ENCODE measurements at regions not wholly inside any gene's neighbourhood (a gene's known extent, or its start where the extent isn't known, plus 50 kb on each side); places are given as distances from the start of the nearest gene placed in this dataset.

DNA sequence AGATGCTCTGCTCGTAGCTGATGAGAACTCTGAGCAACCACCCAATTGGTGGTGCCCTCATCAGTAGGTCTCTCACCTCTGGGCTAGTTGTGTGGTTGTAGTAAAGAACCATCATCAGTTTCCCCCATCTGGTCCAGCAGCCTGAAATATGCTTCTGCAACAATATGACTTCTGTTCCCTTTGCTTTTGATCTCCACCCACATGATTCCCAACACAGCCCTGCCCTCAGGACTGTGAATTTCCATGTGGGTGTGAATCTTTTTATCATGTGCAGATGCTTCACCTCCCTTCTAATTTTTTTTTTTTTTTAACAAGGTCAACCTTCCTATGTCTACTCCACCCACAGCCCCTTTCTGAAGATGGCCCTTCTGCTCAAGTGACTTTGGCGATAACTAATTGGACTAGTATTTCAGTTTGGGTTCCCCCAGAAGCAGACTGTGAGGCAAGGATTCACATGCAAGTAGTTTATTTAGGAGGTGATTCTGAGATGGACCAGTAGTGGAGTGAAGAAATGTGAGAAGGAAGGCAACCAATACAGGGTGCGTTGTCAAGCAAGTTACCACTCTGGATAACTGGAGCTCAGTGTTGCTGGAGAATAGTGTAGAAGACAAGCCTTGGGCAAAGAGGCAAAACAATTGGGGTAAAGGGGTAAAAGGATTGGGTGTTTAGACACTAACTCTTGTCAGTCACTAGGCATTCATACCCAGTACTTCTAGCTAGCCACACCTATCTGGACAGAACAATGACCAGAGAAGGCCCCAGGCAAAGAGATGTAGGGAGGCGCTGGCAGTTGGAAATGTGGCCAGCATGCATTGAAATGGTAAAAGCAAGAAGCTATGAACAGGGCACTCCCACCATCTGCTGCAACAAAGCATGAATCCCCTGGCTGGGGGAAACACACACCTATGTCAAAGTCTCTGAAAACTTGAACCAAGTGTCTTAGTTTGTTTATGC, 466.2 kb downstream of the BCOR start:
- Histone ChIP-seq H3K4me3 (ENCODE audit: insufficient read depth, low read length, poor library complexity, severe bottlenecking) (no peak overlapping the region), H3K9me2 (replicated peaks; ENCODE audit: insufficient read depth, low read length) (no peaks in the 10 kb centered on the region), H3K27me3 (ENCODE audit: low read length) (no peaks in the 10 kb centered on the region), H3K4me2 (ENCODE audit: low read depth, low read length, poor library complexity, severe bottlenecking) (no peak overlapping the region), H3F3A (ENCODE audit: insufficient read depth) (no peaks in the 10 kb centered on the region), H3K36me3 (ENCODE audit: low read length) (no peaks in the 10 kb centered on the region), H3K9ac (ENCODE audit: low read length) (no peak overlapping the region), H4K20me1 (ENCODE audit: low read depth, low read length) (no peaks in the 10 kb centered on the region), H3K27ac (ENCODE audit: low read depth, low read length) (no peak overlapping the region), H2AFZ (ENCODE audit: low read depth, low read length, severe bottlenecking) (no peak overlapping the region), H3K79me2 (ENCODE audit: insufficient read depth, low read length) (no peaks in the 10 kb centered on the region), H3K9me3 (ENCODE audit: insufficient read depth, low read length) (no peaks in the 10 kb centered on the region)
- TF ChIP-seq EZH2phosphoT487 (conservative IDR thresholded peaks at IDR 0.05; ENCODE audit: low read length) = no peak
- TF ChIP-seq, protein P1, sequence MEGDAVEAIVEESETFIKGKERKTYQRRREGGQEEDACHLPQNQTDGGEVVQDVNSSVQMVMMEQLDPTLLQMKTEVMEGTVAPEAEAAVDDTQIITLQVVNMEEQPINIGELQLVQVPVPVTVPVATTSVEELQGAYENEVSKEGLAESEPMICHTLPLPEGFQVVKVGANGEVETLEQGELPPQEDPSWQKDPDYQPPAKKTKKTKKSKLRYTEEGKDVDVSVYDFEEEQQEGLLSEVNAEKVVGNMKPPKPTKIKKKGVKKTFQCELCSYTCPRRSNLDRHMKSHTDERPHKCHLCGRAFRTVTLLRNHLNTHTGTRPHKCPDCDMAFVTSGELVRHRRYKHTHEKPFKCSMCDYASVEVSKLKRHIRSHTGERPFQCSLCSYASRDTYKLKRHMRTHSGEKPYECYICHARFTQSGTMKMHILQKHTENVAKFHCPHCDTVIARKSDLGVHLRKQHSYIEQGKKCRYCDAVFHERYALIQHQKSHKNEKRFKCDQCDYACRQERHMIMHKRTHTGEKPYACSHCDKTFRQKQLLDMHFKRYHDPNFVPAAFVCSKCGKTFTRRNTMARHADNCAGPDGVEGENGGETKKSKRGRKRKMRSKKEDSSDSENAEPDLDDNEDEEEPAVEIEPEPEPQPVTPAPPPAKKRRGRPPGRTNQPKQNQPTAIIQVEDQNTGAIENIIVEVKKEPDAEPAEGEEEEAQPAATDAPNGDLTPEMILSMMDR (IDR thresholded peaks at IDR 0.05; ENCODE audit: insufficient read depth, low read length, poor library complexity, severe bottlenecking) = no peak

DNA sequence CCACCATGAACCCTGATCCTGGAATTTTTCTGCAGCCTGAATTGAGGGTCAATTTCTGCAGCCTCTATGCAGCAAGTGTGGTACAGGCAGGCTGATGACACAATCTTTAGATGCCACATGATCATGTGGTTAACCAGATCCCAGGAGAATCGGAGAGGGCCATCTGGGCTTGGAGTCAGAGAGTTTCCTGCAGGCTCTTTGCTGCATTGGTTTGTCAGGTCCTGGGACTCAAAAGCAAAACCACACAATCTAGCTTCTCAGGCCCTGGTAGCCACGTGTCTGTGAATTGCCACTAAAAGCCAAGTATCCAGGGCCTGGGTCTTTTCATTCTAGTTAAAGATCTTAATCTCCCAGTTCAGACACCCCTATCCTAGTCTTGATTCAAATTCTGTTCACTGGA, 464.5 kb downstream of the BCOR start:
- TF ChIP-seq, protein P1 (IDR thresholded peaks at IDR 0.05; ENCODE audit: insufficient read depth, low read length, poor library complexity, severe bottlenecking) = no peak
- no peak for TF ChIP-seq EZH2phosphoT487 (conservative IDR thresholded peaks at IDR 0.05; ENCODE audit: low read length)
- Histone ChIP-seq H3K27ac (ENCODE audit: low read depth, low read length) (no peak overlapping the region), H3K4me2 (ENCODE audit: low read depth, low read length, poor library complexity, severe bottlenecking) (no peak overlapping the region), H4K20me1 (ENCODE audit: low read depth, low read length) (no peaks in the 10 kb centered on the region), H3K9ac (ENCODE audit: low read length) (no peak overlapping the region), H2AFZ (ENCODE audit: low read depth, low read length, severe bottlenecking) (no peak overlapping the region), H3K36me3 (ENCODE audit: low read length) (no peaks in the 10 kb centered on the region), H3K79me2 (ENCODE audit: insufficient read depth, low read length) (no peaks in the 10 kb centered on the region), H3K9me2 (replicated peaks; ENCODE audit: insufficient read depth, low read length) (no peaks in the 10 kb centered on the region), H3K4me3 (ENCODE audit: insufficient read depth, low read length, poor library complexity, severe bottlenecking) (no peak overlapping the region), H3K9me3 (ENCODE audit: insufficient read depth, low read length) (no peaks in the 10 kb centered on the region), H3F3A (ENCODE audit: insufficient read depth) (no peaks in the 10 kb centered on the region), H3K27me3 (ENCODE audit: low read length) (no peaks in the 10 kb centered on the region)

DNA sequence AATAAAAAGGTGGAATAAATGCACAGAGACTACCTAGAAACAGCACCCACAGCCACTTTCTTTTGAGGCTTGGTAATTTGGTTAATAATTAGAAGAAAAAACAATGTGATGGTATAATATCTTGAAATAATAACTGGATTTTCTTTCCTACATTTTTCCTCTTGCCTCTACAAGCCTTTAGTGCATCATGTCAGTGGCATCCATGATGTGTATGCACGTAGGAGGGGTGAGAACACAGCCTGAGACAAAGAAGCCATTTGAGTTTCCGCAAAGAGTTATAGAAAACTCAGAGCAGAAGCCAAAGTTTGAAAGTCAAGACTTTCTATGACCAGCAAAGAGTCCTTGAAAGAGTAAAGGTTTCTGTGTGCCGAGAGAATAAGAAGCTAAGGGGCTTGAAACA, 461.3 kb downstream of the BCOR start:
- H3K9me3 ChIP-seq (ENCODE audit: insufficient read depth, low read length) = no peaks in the 10 kb centered on the region

More for the DNA sequence above, 461.3 kb downstream of the BCOR start:
- Histone ChIP-seq H3K27me3 (ENCODE audit: low read length) (no peaks in the 10 kb centered on the region), H2AFZ (ENCODE audit: low read depth, low read length, severe bottlenecking) (no peak overlapping the region), H3K4me2 (ENCODE audit: low read depth, low read length, poor library complexity, severe bottlenecking) (no peak overlapping the region), H4K20me1 (ENCODE audit: low read depth, low read length) (no peaks in the 10 kb centered on the region), H3K36me3 (ENCODE audit: low read length) (no peaks in the 10 kb centered on the region), H3F3A (ENCODE audit: insufficient read depth) (no peaks in the 10 kb centered on the region), H3K9me2 (replicated peaks; ENCODE audit: insufficient read depth, low read length) (no peaks in the 10 kb centered on the region), H3K9ac (ENCODE audit: low read length) (no peak overlapping the region), H3K79me2 (ENCODE audit: insufficient read depth, low read length) (no peaks in the 10 kb centered on the region), H3K4me3 (ENCODE audit: insufficient read depth, low read length, poor library complexity, severe bottlenecking) (no peak overlapping the region), H3K27ac (ENCODE audit: low read depth, low read length) (no peak overlapping the region)
- no peak for TF ChIP-seq EZH2phosphoT487 (conservative IDR thresholded peaks at IDR 0.05; ENCODE audit: low read length)
- TF ChIP-seq, protein P1 (IDR thresholded peaks at IDR 0.05; ENCODE audit: insufficient read depth, low read length, poor library complexity, severe bottlenecking) = no peak
